GM21526 (cell line): ENCODE measurements at regions not wholly inside any gene's neighbourhood (a gene's known extent, or its start where the extent isn't known, plus 50 kb on each side); places are given as distances from the start of the nearest gene placed in this dataset.

Source experiments
- ATAC-seq: cut with Tn5 transposase; IDR thresholded peaks from one replicate; pipeline ENCODE4 v1.9.1; 2021; ENCODE audit warnings: moderate library complexity; ENCODE audit not compliant: unreplicated experiment, low FRiP score

GRCh38 chr6:147849401-147850330, 341.2 kb downstream of the SAMD5 start:
- no peak for ATAC-seq

- ATAC-seq = no peak
These were observed 344.3 kb downstream of the SAMD5 start for GRCh38 chr6:147852772-147853171.

GRCh38 chr6:147853574-147853973, 345.1 kb downstream of the SAMD5 start:
- no peak for ATAC-seq

GRCh38 chr6:147855803-147856482, 347.5 kb downstream of the SAMD5 start:
- ATAC-seq = no peak

- no peak for ATAC-seq
These were observed 348.2 kb downstream of the SAMD5 start for GRCh38 chr6:147856687-147857086.

- ATAC-seq = no peak
These were observed 349.9 kb downstream of the SAMD5 start for GRCh38 chr6:147858421-147858820.

GRCh38 chr6:147859071-147859470, 350.6 kb downstream of the SAMD5 start:
- ATAC-seq = no peak

- ATAC-seq = no peak
These were observed 353.2 kb downstream of the SAMD5 start for GRCh38 chr6:147861696-147862095.

GRCh38 chr6:147867433-147868226, 359.1 kb downstream of the SAMD5 start:
- no peak for ATAC-seq

- ATAC-seq = no peak
These were observed 360.1 kb downstream of the SAMD5 start for GRCh38 chr6:147868427-147869190.

- no peak for ATAC-seq
These were observed 360.7 kb downstream of the SAMD5 start for GRCh38 chr6:147869201-147869600.

- ATAC-seq = no peak
These were observed 361.4 kb downstream of the SAMD5 start for GRCh38 chr6:147869869-147870268.

- ATAC-seq = no peak
These were observed 362.1 kb downstream of the SAMD5 start for GRCh38 chr6:147870506-147871110.

GRCh38 chr6:147872002-147872401, 363.5 kb downstream of the SAMD5 start:
- ATAC-seq = no peak

GRCh38 chr6:147873816-147874215, 365.3 kb downstream of the SAMD5 start:
- no peak for ATAC-seq

GRCh38 chr6:147874322-147874721, 365.8 kb downstream of the SAMD5 start:
- ATAC-seq = no peak

GRCh38 chr6:147879031-147879580, 370.6 kb downstream of the SAMD5 start:
- no peak for ATAC-seq

- no peak for ATAC-seq
These were observed 372.9 kb downstream of the SAMD5 start for GRCh38 chr6:147881432-147881831.

GRCh38 chr6:147888374-147888773, 379.9 kb downstream of the SAMD5 start:
- ATAC-seq = no peak

GRCh38 chr6:147891671-147892070, 383.2 kb downstream of the SAMD5 start:
- ATAC-seq = no peak
